ENCODE measurements at regions not wholly inside any gene's neighbourhood (a gene's known extent, or its start where the extent isn't known, plus 50 kb on each side); places are given as distances from the start of the nearest gene placed in this dataset.

GRCh38 chr1:29933067-29933466 lies 696.7 kb downstream of the PTPRU start:
- DNase-seq (ENCODE audit: low spot score), result peak; percentile 19
- H3K27ac ChIP-seq, result no peak overlapping the region
- ChIA-PET CTCF (no interaction called here), POLR2A (ENCODE audit: low non-redundant PET) (no interaction called here)
- TF ChIP-seq CTCF (conservative IDR thresholded peaks at IDR 0.05; ENCODE audit: low read depth), result no peak

- ChIA-PET CTCF (no interaction called here), POLR2A (ENCODE audit: low non-redundant PET) (no interaction called here)
- TF ChIP-seq CTCF (conservative IDR thresholded peaks at IDR 0.05; ENCODE audit: low read depth), result no peak
- H3K27ac ChIP-seq, result no peak overlapping the region
- no peak for DNase-seq (ENCODE audit: low spot score)
These were observed 696.3 kb downstream of the PTPRU start for GRCh38 chr1:29932626-29933025.

GRCh38 chr1:29931477-29932175 lies 695.3 kb downstream of the PTPRU start:
- no peak for DNase-seq (ENCODE audit: low spot score)
- no peak overlapping the region for H3K27ac ChIP-seq
- ChIA-PET POLR2A (ENCODE audit: low non-redundant PET) (no interaction called here), CTCF (no interaction called here)
- TF ChIP-seq CTCF (conservative IDR thresholded peaks at IDR 0.05; ENCODE audit: low read depth), result no peak

GRCh38 chr1:29925058-29925457 lies 688.7 kb downstream of the PTPRU start:
- TF ChIP-seq CTCF (conservative IDR thresholded peaks at IDR 0.05; ENCODE audit: low read depth), result no peak
- no peak overlapping the region for H3K27ac ChIP-seq
- no peak for DNase-seq (ENCODE audit: low spot score)
- POLR2A ChIA-PET (ENCODE audit: low non-redundant PET), result no interaction called here
- CTCF ChIA-PET, result no interaction called here

GRCh38 chr1:29924017-29924431 lies 687.7 kb downstream of the PTPRU start:
- POLR2A ChIA-PET (ENCODE audit: low non-redundant PET), result no interaction called here

GRCh38 chr1:29921741-29922140 lies 685.4 kb downstream of the PTPRU start:
- POLR2A ChIA-PET (ENCODE audit: low non-redundant PET), result no interaction called here
- CTCF ChIA-PET, result no interaction called here

More at GRCh38 chr1:29924017-29924431, 687.7 kb downstream of the PTPRU start:
- no peak for DNase-seq (ENCODE audit: low spot score)
- TF ChIP-seq CTCF (conservative IDR thresholded peaks at IDR 0.05; ENCODE audit: low read depth), result no peak
- H3K27ac ChIP-seq, result no peak overlapping the region
- CTCF ChIA-PET, result no interaction called here

More at GRCh38 chr1:29921741-29922140, 685.4 kb downstream of the PTPRU start:
- DNase-seq (ENCODE audit: low spot score), result no peak
- no peak for TF ChIP-seq CTCF (conservative IDR thresholded peaks at IDR 0.05; ENCODE audit: low read depth)
- no peak overlapping the region for H3K27ac ChIP-seq

All from RWPE1 (cell line).